WTC11 (cell line): ENCODE measurements at regions not wholly inside any gene's neighbourhood (a gene's known extent, or its start where the extent isn't known, plus 50 kb on each side); places are given as distances from the start of the nearest gene placed in this dataset.

Experiments
- ATAC-seq: fragments of 200-7000 bp; cut with Tn5 transposase; 2 replicates; pipeline ENCODE4 v1.10.0; 2021; ENCODE audit warnings: mild to moderate bottlenecking, moderate library complexity
- CTCF ChIA-PET: fragments of 300-600 bp; sonication (Branson Sonifier 250); formaldehyde crosslinking; loops from one replicate; lab custom pipeline; 2021; ENCODE audit warnings: antibody characterized with exemption; lab: Charles Lee
- POLR2A ChIA-PET: fragments of 350-600 bp; sonication (Branson Sonifier 250); formaldehyde crosslinking; loops from one replicate; lab custom pipeline; 2021; ENCODE audit warnings: antibody characterized with exemption; lab: Charles Lee
- DNase-seq: peaks from one replicate; pipeline ENCODE4 v3.0.0; 2021; ENCODE audit warnings: low spot score
- H3K27ac Mint-ChIP-seq: 2 replicates; pipeline ENCODE4 v1.8.0; 2021; ENCODE audit warnings: mixed read lengths
- H3K27me3 Mint-ChIP-seq: 2 replicates; pipeline ENCODE4 v1.8.0; 2021; ENCODE audit warnings: low read depth, mild to moderate bottlenecking, moderate library complexity, mixed read lengths
- H3K36me3 Mint-ChIP-seq: 2 replicates; pipeline ENCODE4 v1.8.0; 2021; ENCODE audit warnings: mixed read lengths
- H3K4me1 Mint-ChIP-seq: 2 replicates; pipeline ENCODE4 v1.8.0; 2022; ENCODE audit warnings: mixed read lengths
- H3K4me3 Mint-ChIP-seq: 2 replicates; pipeline ENCODE4 v1.8.0; 2021; ENCODE audit warnings: mild to moderate bottlenecking, moderate library complexity, mixed read lengths
- H3K9me3 Mint-ChIP-seq: 2 replicates; pipeline ENCODE4 v1.8.0; 2021; ENCODE audit warnings: mixed read lengths
- ARID4B ChIP-seq: sonication (generic); formaldehyde crosslinking; IDR thresholded peaks from 2 replicates; pipeline ENCODE4 v1.8.0; 2023; ENCODE audit warnings: missing genetic modification reagents, mild to moderate bottlenecking, borderline replicate concordance
- ATF1 ChIP-seq: sonication (generic); formaldehyde crosslinking; IDR thresholded peaks from 2 replicates; pipeline ENCODE4 v1.8.1; 2023; ENCODE audit warnings: mild to moderate bottlenecking, moderate library complexity, missing genetic modification reagents
- ESRRA ChIP-seq: sonication (generic); formaldehyde crosslinking; IDR thresholded peaks from 2 replicates; pipeline ENCODE4 v1.8.1; 2022; ENCODE audit warnings: mild to moderate bottlenecking, missing genetic modification reagents, borderline replicate concordance
- ETV6 ChIP-seq: sonication (generic); formaldehyde crosslinking; IDR thresholded peaks from 2 replicates; pipeline ENCODE4 v1.8.1; 2022; ENCODE audit warnings: mild to moderate bottlenecking, missing genetic modification reagents
- GRHL2 ChIP-seq: fragments of 250-450 bp; sonication (Bioruptor Pico); IDR thresholded peaks from 2 replicates; pipeline ENCODE4 v1.8.0; 2022; ENCODE audit warnings: mild to moderate bottlenecking, moderate library complexity; ENCODE audit not compliant: insufficient replicate concordance, severe bottlenecking
- IRF2 ChIP-seq: sonication (generic); formaldehyde crosslinking; IDR thresholded peaks from 2 replicates; pipeline ENCODE4 v1.8.0; 2022; ENCODE audit warnings: low read depth, missing genetic modification reagents, borderline replicate concordance
- NFATC4 ChIP-seq: fragments of 250-450 bp; sonication (Bioruptor Pico); IDR thresholded peaks from 2 replicates; pipeline ENCODE4 v1.9.0; 2021; ENCODE audit warnings: mild to moderate bottlenecking
- PRDM15 ChIP-seq: sonication (generic); formaldehyde crosslinking; IDR thresholded peaks from 2 replicates; pipeline ENCODE4 v1.8.0; 2022; ENCODE audit warnings: missing genetic modification reagents
- SOX15 ChIP-seq: fragments of 250-450 bp; sonication (Bioruptor Pico); IDR thresholded peaks from 2 replicates; pipeline ENCODE4 v1.9.0; 2021; ENCODE audit warnings: mild to moderate bottlenecking
- TCF7 ChIP-seq: sonication (generic); formaldehyde crosslinking; IDR thresholded peaks from 2 replicates; pipeline ENCODE4 v1.8.0; 2022; ENCODE audit warnings: mild to moderate bottlenecking, low read depth, missing genetic modification reagents, moderate library complexity
- TEAD4 ChIP-seq: sonication (generic); formaldehyde crosslinking; IDR thresholded peaks from 2 replicates; pipeline ENCODE4 v1.8.0; 2022; ENCODE audit warnings: mild to moderate bottlenecking, missing genetic modification reagents
- ZBTB43 ChIP-seq: sonication (generic); formaldehyde crosslinking; IDR thresholded peaks from 2 replicates; pipeline ENCODE4 v1.8.1; 2023; ENCODE audit warnings: mild to moderate bottlenecking, missing genetic modification reagents
- ZNF263 ChIP-seq: sonication (generic); formaldehyde crosslinking; IDR thresholded peaks from 2 replicates; pipeline ENCODE4 v1.8.1; 2022; ENCODE audit warnings: low read depth, mild to moderate bottlenecking, moderate library complexity, missing genetic modification reagents
- ZNF396 ChIP-seq: fragments of 250-450 bp; sonication (Bioruptor Pico); IDR thresholded peaks from 2 replicates; pipeline ENCODE4 v1.8.0; 2021; ENCODE audit warnings: mild to moderate bottlenecking, moderate library complexity, borderline replicate concordance
- TF ChIP-seq, protein P1 (sequence below): sonication (generic); formaldehyde crosslinking; IDR thresholded peaks from 2 replicates; pipeline ENCODE4 v1.8.0; 2022; ENCODE audit warnings: mild to moderate bottlenecking, missing genetic modification reagents
- TF ChIP-seq, protein P2 (sequence below): sonication (generic); formaldehyde crosslinking; IDR thresholded peaks from 2 replicates; pipeline ENCODE4 v1.8.1; 2023; ENCODE audit warnings: mild to moderate bottlenecking, missing genetic modification reagents, moderate library complexity
- TF ChIP-seq, protein P3 (sequence below): fragments of 250-450 bp; sonication (Bioruptor Pico); IDR thresholded peaks from 2 replicates; pipeline ENCODE4 v2.1.2; 2022; ENCODE audit warnings: mild to moderate bottlenecking, moderate library complexity

GRCh38 chr10:52483587-52483986 lies 169.5 kb downstream of the DKK1 start (continued):
- TF ChIP-seq, protein P1, sequence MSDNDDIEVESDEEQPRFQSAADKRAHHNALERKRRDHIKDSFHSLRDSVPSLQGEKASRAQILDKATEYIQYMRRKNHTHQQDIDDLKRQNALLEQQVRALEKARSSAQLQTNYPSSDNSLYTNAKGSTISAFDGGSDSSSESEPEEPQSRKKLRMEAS (CRISPR knock-in tag), result no peak
- no peak for TF ChIP-seq PRDM15 (CRISPR knock-in tag)
- TF ChIP-seq ESRRA (CRISPR knock-in tag), result no peak

DNA sequence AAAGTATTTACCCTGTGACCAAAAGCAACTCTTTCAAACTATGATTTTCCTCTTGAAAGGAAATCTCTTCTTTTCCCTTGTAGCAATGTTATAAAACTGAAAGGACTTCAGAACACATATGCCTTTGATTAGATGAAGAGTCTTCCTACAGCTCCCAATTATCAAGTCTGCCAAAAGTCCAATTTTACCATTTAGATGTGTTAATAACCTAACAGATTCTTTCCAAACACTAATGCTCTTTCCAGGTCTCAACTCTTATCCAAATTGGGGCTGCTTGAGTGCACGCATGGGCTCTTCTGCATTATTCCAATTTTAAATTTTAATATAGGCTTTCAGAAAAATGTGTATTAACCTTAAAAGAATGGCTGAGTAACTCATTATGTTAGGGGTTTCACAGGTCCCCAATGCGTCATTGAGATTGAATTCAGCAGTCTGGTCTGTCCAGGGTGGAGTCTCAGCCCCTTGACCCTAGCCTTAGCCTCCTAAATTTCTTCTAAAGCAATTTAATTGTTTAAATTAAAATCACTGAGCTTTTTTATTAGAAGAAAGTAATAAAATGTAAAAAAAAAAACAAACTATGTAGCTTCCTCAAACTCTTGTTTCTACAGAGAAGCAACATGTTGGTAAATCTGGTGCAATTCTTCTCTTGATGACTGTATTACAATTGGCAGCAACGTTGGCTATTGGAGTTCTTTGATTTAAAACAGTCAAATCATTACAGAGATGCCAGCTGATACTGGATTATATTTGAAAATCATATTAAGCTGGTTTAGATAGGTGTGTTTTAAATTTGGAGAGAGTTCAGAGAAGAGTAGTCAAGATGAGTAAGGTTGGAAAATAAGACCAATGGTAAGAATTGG lies 170.4 kb downstream of the DKK1 start:
- H3K27me3 Mint-ChIP-seq, result no peaks in the 10 kb centered on the region; the same call in 1 of the 2 replicates
- no peak for TF ChIP-seq IRF2 (CRISPR knock-in tag)
- no peak for TF ChIP-seq ARID4B (CRISPR knock-in tag)
- TF ChIP-seq ZBTB43, result no peak
- no peak for TF ChIP-seq ZNF396 (CRISPR knock-in tag)
- TF ChIP-seq ETV6 (CRISPR knock-in tag), result no peak
- no peak for TF ChIP-seq TCF7 (CRISPR knock-in tag)
- TF ChIP-seq, protein P2, sequence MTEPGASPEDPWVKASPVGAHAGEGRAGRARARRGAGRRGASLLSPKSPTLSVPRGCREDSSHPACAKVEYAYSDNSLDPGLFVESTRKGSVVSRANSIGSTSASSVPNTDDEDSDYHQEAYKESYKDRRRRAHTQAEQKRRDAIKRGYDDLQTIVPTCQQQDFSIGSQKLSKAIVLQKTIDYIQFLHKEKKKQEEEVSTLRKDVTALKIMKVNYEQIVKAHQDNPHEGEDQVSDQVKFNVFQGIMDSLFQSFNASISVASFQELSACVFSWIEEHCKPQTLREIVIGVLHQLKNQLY (CRISPR knock-in tag), result no peak
- no peak for TF ChIP-seq SOX15 (CRISPR knock-in tag)
- TF ChIP-seq TEAD4 (CRISPR knock-in tag), result no peak
- TF ChIP-seq ZNF263 (CRISPR knock-in tag), result no peak
- TF ChIP-seq NFATC4 (CRISPR knock-in tag), result no peak
- no peak for TF ChIP-seq ATF1
- TF ChIP-seq GRHL2 (CRISPR knock-in tag), result no peak
- TF ChIP-seq, protein P3, sequence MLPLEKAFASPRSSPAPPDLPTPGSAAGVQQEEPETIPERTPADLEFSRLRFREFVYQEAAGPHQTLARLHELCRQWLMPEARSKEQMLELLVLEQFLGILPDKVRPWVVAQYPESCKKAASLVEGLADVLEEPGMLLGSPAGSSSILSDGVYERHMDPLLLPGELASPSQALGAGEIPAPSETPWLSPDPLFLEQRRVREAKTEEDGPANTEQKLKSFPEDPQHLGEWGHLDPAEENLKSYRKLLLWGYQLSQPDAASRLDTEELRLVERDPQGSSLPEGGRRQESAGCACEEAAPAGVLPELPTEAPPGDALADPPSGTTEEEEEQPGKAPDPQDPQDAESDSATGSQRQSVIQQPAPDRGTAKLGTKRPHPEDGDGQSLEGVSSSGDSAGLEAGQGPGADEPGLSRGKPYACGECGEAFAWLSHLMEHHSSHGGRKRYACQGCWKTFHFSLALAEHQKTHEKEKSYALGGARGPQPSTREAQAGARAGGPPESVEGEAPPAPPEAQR (CRISPR knock-in tag), result no peak
- ChIA-PET POLR2A (no interaction called here), CTCF (interaction anchor here (0.7 to 3.6 kb wide), 3 partner anchors 170 to 176 kb away, joined by 4 to 19 read pairs (median 6); partner anchors contain the start of gene DKK1)
- H3K4me1 Mint-ChIP-seq, result no peaks in the 10 kb centered on the region
- H3K36me3 Mint-ChIP-seq, result no peaks in the 10 kb centered on the region
- DNase-seq, result no peak
- H3K4me3 Mint-ChIP-seq, result no peak overlapping the region
- no peak overlapping the region for H3K27ac Mint-ChIP-seq
- no peak for ATAC-seq
- no peaks in the 10 kb centered on the region for H3K9me3 Mint-ChIP-seq
